CD4-positive, alpha-beta T cell treated with Interleukin-15 for 4 hours (primary cell): ENCODE measurements at regions not wholly inside any gene's neighbourhood (a gene's known extent, or its start where the extent isn't known, plus 50 kb on each side); places are given as distances from the start of the nearest gene placed in this dataset.
"Not testable (repeated sequence)": the region's sequence is repeated elsewhere in the genome, so short reads cannot be mapped to it uniquely, and the experiment has no call there.

ENCODE experiments used
- DNase-seq: peaks from one replicate; pipeline ENCODE4 v3.0.0-alpha.2; 2020; ENCODE audit warnings: low spot score

DNA sequence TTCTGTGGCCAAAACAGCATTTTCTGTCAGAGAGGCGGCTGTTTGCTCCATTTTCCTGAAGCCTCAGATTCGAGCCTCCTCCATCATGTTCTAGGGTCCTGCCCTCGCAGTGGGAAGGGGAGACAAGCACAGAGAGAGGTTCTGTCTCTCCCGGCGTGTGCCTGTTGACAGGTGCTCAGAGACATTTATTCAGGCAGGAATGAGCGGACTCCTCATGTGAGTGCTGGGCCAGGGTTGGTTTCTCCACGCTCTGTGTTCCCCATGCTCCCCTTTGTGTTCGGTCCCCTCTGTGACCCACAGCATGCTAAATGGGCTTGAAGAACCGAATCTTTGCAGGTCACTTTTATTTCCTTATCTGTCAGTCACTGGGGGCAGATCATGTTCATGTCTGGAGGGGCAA lies 374.6 kb downstream of the GLRX3 start:
- no peak for DNase-seq

DNA sequence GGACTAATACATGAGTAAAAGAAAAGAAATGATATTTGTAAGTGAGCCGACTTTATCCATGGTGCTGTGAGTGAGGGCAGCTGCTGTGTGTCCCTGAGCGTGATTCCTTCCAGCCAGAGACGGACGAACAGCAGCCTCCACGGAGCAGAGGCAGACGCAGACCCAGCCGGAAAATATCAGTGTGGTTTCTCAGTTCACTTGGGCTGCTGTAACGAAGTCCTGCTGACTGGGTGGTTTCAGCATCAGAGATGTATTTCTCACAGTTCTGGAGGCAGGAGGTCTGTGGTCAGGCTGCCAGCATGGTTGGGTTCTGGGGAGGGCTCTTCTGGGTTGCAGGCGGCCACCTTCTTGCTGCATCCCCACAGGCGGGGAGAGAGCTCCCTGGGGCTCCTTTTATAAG lies 375.6 kb downstream of the GLRX3 start:
- no peak for DNase-seq

DNA sequence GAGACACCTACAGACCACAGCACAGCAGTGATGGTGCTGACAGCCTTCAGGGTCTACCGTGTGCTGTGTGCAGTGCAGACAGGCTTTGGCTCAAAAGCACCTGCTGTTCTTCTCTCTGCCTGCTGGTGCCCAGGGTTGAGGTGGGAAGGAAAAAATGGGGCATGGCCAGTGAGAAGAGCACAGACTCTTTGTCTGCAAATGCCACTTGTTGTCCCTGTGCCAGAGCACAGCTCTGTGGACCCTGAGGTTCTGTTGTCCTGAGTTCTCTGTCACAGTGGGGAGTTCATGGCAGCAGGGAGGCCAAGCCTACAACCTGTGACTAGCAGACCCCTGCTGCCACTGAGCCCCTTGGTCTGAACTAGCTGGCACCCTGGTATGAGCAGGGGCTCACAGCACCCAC lies 376.7 kb downstream of the GLRX3 start:
- no peak for DNase-seq

DNA sequence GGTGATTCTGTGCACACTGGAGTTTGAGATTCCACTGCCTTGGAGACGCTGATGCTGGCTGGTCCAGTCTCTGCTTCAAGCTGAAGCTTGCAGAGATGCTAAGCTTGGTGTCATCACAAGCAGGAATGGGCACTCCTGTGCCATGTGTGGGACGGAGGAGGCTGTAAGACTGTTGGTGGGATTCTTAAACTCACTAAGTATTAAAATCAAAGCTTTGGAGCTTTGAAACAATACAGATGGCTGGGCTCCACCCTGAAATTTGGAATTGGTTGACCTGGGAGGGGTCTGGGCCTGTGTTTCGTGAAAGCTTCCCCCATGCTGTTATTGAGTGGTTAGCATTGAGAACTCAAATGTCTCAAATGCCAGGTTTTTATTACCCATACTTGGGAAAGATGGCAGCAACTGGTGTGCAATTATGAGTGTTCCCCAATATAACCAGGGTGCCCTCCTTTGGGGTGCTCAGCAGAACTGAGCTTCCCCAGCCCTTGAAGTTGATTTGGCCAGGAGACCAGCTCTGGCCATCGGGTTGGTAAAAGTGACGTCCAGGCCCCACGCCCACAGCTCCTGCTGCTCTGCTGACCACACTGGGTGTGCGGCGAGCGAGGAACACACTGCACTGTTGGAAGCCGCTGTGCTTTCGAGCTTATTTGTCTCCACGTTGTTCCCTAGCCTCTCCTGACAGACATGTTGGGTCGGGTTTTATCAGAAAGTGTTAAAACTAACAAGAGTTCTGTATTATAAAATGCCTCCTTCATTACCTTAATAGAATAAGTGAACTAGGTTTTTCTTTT lies 377.7 kb downstream of the GLRX3 start:
- DNase-seq, result no peak

DNA sequence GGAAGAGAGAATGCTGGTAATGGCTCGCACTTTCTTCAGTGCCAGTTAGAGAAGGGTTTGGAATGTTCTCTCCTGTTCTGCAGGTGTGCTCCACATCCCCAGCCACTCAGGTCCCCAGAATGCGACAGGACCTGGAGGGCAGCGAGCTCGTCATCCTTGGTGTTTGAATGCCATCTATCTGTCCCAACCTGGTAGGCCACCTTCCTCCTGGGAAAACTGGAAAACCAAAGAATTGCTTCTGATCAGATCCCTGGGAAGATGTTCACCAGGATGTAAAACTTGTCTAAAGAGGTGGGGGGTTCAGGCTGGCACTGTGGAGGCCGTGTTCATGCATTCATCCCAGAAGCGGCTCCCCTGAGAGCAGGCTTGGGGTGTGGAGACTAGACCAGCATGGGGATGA lies 379.5 kb downstream of the GLRX3 start:
- no peak for DNase-seq

DNA sequence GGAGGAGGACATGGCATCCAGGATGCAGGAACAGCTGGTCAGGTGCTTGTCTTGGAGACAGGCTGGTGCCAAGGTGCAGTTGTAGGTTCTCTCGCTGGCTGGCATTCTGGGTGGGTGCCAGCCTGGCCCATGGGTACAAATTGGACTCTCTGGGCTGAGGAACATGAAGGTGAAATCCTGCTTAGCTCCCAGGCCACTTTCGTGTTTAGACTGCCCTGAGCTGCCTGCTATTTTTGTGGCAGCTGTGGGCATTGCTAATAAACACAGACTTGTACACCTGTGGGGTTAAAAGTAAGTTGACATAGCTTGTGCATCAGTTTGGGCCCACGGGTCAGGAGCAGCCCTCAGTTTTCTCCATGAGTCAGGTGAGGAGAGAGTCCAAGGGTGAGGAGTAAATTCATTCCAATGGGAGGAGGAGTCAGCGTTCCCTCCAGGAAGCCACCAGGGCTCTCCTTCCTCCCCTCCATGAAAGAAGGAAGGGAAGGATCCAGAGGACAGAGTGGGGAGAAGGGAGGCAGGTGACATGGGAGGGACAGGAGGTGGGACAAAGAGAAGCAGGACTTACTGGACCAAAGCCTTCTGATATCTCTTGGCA lies 380.0 kb downstream of the GLRX3 start:
- no peak for DNase-seq

DNA sequence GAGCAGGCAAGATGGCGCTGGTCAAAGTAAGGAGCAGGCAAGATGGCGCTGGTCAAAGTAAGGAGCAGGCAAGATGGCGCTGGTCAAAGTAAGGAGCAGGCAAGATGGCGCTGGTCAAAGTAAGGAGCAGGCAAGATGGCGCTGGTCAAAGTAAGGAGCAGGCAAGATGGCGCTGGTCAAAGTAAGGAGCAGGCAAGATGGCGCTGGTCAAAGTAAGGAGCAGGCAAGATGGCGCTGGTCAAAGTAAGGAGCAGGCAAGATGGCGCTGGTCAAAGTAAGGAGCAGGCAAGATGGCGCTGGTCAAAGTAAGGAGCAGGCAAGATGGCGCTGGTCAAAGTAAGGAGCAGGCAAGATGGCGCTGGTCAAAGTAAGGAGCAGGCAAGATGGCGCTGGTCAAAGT lies 382.7 kb downstream of the GLRX3 start:
- DNase-seq, result not testable (repeated sequence)

DNA sequence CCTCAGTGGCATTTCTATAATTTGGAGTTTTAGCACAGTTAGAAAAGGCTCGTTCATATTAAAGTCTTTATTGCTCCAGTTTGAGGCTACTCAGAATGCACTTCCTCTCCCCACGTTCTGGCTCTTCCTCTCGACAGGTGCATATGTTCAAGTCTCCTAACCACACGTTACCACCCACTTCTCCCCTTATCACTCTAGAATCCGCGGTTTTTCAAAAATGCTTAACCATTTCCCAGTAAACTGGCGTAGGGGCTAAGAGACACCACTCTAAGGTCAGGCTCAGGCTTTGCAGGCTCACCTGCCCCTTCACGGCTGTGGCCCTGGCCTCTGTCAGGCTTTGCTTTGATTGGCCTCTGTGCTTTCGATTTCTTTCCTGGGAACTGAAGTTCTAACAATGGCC lies 383.6 kb downstream of the GLRX3 start:
- no peak for DNase-seq

DNA sequence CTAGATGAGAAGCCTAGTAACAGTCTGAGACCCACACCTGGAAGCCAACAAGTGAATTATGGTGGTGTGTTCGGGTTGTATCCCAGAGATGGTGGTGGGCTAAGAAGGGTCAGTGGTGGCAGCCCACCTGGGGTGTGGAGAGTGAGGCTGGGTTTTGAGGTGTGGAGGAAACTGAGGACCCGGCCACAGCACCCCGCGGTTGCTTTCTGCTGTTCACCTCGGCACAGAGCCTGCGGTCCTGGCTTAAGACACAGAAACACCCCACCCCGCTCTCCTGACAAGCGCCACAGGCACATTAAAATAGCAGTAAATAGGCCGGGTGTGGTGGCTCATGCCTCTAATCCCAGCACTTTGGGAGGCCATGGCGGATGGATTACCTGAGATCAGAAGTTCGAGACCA lies 395.1 kb downstream of the GLRX3 start:
- no peak for DNase-seq

DNA sequence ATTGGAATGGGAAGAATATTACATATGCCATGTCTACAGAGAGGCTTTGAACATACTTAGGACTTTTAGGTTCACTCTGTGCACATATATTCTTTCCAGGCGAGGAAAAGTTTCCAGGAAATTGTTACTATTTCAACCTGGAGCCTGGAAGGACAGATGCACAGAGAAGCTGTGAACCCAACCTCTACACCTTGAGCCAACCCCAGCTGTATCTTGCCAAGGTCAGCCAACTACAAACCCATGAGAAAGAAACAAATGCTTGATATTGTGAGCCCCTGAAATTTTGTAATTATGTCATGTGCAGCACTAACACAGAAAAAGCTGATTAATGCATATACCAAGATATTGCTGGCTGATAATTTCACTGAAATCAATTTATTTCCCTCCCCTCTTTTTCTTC lies 404.9 kb downstream of the GLRX3 start:
- DNase-seq, result no peak

DNA sequence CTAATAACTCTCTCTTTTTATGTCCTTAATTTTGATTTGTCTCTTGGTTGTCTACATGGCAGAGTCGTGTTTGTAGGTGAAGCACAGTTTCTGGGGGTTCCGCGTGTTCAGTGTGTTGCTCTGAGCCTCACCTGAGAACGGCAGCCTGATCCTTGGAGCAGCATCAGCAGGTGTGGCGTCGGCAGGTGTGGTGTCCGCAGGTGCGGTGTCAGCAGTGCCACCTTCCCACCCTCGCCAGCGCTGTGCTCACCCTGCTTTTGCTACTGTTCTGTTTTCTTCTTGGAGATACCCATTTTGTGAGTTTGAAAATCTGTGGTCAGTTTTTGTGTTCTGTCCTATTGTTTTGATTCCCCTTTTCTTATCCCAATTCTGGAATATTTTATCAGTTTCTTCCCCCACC lies 406.6 kb downstream of the GLRX3 start:
- no peak for DNase-seq

DNA sequence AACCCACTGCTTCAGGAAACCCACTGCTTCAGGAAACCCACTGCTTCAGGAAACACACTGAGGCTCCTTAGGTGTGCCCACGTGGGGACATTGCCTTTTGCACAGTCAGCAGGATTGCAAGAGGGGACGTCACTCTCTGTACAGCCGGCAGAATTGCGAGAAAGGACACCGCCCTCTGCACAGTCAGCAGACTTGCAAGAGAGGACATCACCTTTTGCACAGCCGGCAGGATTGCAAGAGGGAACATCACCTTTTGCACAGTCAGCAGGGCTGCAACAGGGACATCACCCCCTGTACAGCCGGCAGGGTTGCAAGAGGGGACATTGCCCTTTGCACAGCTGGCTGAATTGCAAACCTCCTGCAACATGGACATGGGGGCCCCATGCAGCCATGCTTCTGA lies 407.6 kb downstream of the GLRX3 start:
- DNase-seq, result no peak

DNA sequence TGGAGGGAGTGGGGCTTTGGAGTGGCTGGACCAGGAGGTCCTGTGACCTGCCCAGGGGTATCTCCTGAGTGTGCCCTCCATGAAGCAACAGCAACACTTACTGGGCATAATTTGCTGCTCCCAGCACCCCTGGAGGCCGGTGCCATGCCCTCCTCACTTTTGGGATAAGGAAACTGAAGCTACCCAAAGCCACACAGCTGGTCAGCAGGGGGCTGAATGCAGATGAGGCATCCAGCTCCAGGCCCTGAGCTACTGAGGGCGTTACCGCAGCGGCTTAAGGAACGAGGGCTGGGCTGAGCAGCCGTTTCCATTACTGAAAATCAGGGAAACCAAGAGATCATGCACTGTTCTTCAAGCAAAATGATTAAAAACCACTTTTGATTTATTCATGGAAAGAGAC lies 408.9 kb downstream of the GLRX3 start:
- DNase-seq, result no peak

DNA sequence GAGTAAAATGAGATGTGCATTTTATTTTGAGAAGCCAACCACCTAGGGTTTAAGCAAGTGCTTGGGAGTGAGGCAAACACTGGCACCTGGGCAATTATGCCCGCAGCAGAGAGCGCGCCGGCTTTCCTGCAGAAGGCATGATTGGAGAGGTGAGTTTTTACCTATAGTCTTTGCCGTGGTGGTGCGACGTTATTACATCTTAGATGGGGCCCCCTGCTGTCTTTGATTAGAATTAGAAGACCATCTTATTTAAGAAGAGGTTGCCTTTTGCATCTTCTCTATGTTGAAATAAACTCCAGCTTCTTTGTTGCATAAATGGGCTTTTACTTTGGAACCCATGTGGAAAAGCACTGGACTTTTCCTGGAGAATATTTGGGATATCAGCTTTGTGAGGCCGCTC lies 409.5 kb downstream of the GLRX3 start:
- DNase-seq, result no peak

DNA sequence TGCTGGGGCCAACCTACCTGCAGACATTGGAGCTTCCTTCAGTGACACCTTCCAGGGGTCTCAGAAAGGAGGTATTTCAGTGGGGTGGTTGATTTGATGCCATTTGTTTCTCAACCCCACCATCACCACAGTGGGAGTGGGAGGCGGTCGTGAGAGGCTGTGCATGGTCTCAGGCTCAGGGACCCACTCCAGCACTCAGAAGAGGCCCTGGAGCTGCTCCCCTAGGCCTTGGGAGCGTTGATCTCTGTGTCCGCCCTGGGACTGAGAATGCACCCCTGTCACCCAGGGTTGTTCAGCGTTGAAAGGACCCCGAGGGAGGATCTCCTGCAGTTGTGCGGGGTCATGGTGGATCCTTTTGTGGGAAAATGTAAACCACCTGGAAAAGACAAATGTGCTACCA lies 410.6 kb downstream of the GLRX3 start:
- DNase-seq, result no peak

DNA sequence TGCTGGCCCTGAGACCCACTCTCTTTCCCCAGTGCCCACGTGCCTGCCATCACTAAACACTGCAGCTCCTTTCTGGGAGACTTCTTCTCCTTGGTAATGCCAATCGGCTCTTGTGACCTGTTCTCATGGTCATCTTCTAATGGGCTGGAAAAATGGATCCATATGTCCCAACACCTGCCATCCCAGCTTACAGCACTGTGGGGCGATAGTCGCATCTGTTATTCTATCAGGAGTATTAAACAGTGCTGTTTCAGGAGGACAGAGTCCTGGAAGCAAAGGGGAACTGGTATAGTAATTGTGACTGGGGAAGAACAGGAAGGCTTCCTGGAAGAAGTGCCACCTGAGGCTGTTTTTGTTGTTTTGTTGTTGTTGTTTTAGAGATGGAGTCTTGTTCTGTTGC lies 411.2 kb downstream of the GLRX3 start:
- DNase-seq, result no peak

DNA sequence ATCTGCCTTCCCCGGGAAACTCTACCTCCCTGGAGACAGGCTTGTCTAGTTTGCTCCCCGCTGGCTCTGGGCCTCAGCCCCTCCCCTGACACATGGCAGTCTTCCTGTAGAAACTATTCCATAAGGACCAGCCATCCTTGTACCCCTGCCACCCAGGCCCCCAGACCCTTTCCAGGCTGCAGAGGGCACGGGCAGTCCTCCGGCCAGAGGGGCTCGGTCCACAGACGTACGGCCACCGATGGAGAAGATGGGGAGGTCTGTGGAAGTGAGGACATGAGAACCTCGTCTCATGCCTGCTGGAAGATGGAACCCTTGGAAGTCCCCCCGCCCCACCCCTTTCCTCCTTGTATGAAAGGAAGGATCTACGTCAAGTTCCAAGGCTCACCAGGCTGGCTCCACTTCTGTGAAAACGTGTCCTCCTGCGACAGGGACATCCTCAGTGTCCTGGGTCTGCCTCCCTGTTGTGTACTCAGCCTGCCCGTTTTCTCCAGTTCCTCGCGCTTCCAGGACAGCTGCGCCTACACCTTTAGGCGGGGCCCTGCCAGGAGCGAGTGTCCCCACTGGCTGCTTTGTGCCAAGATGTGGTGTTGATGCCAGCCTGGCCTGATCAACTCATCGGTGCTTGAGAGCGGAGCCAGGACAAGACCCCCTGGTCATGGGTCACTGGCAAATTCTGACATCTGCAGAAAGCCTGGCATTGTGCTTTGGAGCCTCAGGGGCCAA lies 414.9 kb downstream of the GLRX3 start:
- DNase-seq, result no peak

DNA sequence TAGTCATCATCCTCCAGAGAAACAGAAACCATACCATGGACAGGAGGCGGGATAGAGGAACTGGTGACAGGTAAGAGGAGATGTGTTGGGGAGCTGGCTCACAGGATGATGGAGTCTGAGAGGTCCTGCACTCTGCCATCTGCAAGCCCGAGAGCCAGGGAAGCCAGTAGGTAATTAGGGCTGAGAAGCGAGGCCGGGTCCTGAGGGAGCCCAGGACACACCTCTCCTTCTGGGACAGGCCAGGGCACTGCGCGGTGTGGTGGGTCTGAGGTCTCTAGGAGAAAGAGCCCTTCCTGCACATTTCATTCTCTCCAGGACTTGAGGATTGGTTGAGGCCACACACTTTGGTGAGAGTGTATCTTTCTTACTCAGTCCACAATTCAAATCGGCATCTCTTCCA lies 415.5 kb downstream of the GLRX3 start:
- no peak for DNase-seq

DNA sequence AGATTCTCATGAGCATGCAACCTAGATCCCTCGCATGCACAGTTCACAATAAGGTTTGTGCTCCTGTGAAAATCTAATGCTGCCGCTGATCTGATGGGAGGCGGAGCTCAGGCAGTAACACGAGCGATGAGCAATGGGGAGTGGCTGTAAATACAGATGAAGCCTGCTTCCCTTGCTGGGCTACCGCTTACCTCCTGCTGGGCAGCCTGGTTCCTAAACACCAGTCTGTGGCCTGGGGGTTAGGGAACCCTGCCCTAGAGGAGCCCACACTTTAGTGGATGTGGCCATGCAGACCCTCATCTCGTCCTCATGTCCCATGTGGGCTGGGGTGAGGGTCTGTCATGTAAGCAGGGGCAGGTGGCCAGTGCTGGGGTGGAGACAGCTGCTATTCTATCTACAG lies 417.6 kb downstream of the GLRX3 start:
- DNase-seq, result no peak

DNA sequence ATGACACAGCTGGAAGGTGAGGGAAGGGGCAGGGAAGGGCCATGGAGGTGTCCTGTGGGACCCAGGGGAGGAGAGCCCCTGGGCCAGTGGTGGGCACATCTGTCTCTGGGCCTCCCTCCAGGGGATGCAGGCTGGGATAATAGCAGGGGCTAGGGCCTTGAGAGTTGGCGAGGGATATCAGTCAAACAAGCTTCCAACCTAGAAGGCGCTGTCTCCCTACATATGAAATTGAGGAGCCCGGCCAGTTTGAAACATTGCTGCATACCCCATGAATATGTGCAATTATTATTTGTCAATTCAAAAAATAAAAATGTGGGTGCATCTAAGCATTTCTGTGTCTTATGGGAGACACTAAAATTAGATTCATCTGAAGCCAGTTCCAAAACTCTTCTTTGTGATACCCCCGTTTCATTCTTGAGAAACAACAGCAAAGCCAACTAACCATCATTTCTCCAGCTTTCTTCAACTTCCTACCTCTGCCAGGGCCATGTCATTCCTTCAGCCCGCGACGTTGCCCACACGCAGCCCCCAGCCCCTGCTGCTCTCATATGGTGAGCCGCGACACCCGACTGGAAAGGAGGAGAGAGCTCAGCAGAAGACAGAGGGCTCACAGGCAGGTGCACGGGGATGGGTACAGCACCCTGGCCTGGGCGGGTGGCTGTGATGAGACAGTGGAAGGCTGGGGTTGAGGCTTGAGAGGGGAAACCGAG lies 418.7 kb downstream of the GLRX3 start:
- no peak for DNase-seq

DNA sequence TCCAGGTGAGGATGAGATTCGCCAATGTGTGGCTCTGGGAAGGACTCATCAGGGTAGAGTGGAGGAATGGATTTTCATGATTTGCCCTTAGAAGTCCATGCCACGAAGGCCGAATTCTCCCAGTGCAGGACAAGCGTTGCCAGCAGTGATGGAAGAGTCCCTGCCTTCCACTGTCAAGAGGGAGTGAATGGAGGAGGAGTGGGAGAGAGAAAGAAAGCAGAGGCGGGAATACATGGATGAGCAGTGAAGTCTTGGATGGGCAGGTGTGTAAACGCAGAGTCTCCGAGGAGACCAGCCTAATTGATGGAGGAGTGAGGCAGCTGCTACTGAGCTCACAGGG lies 419.2 kb downstream of the GLRX3 start:
- no peak for DNase-seq

DNA sequence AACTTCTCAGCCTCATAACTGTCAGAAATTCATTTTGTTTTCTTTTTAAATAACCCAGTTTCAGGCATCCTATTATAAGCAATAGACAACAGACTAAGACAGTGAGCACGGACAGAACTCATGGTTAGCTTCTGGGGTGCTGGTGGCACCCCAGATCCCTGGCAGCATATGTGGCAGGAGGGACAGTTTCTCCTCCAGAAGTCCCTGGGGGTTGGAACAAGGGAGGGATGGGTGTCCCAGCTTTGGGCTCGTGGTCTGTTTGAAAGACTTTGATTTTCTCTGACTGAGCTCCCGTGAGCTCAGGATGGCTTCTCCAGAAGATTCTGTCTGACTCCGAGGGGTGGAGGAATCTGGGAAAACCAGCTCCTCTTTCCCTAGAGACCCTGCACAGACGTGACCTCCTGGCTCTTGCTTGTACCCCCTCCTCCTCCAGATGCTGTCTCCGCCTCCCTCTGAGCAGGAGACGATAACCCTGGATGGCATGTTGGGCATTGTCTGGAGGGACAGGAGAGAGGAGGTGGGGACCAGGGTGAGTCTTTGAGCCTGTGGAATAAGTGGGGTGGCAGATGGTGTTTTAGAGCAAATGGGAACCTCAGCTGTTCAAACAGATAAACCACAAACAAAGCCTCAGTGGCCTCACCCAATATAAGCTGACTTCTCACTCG lies 421.1 kb downstream of the GLRX3 start:
- DNase-seq, result no peak
